ENCODE measurements at regions not wholly inside any gene's neighbourhood (a gene's known extent, or its start where the extent isn't known, plus 50 kb on each side); places are given as distances from the start of the nearest gene placed in this dataset.

DNA sequence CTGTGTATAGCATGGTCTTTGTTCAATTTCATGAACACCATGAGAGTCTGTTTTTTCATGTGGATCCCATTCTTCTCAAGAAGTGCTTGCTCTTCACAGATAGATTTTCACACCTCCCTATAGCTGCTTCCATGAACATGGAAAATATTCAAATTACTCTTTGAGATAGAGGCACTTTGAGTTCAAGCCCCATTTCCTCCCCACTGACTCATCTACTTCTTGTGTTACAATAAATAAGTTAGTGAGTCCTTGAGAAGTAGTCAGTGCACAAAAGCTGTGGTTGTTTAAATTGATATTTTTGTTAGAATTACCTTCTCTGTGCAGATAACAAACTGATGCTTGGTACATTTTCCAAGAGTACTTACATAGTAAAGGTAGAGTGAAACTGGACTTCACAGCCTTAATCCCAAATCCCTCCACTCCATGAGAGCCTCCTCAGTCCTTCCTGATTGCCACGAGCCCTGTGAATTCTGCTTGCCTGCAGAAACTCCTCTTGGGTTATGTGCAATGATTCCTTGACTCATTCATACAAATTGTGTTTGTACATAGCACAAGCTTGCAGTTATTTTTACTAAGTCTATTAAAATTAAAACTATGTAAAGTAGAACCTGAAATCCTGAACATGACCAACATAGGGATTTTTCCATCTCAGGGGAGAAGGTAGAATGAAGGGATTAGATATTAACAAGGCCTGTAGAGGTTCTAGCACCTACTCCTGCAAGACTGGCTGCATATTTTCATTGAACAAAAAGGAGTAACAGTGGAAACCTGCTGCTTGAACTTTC, 496.2 kb downstream of the TNS3 start:
- Histone ChIP-seq H3K9me3 (ENCODE audit: insufficient read depth, low read depth, low read length) (no peaks in the 10 kb centered on the region), H3K27me3 (ENCODE audit: insufficient read depth, low read length) (no peaks in the 10 kb centered on the region), H3K4me2 (ENCODE audit: low read length) (no peak overlapping the region), H3K4me1 (ENCODE audit: insufficient read depth, low read length) (peaks cover 4% of the 10 kb centered on the region), H3K36me3 (ENCODE audit: insufficient read depth, low read length) (no peaks in the 10 kb centered on the region), H2AFZ (ENCODE audit: low read depth, low read length) (no peak overlapping the region), H3K4me3 (ENCODE audit: insufficient read depth, low read depth, low read length) (no peak overlapping the region), H4K20me1 (ENCODE audit: insufficient read depth, low read length) (no peaks in the 10 kb centered on the region), H3K79me2 (ENCODE audit: insufficient read depth, low read length) (no peaks in the 10 kb centered on the region), H3K27ac (ENCODE audit: low read depth, low read length) (no peak overlapping the region), H3K9ac (ENCODE audit: low read length) (no peak overlapping the region)
- Mint-ChIP-seq H3K36me3 (ENCODE audit: low read depth, unreplicated experiment) (no peaks in the 10 kb centered on the region), H3K27me3 (ENCODE audit: low read depth, unreplicated experiment) (peaks cover 9% of the 10 kb centered on the region), H3K27ac (ENCODE audit: unreplicated experiment) (no peak overlapping the region), H3K9me3 (ENCODE audit: unreplicated experiment) (no peaks in the 10 kb centered on the region), H3K4me3 (ENCODE audit: unreplicated experiment) (no peak overlapping the region), H3K4me1 (ENCODE audit: low read depth, unreplicated experiment) (peaks cover 13% of the 10 kb centered on the region)
- no peak for FAIRE-seq
- no peak for DNase-seq (ENCODE audit: low read depth)
- TF ChIP-seq, protein P1, sequence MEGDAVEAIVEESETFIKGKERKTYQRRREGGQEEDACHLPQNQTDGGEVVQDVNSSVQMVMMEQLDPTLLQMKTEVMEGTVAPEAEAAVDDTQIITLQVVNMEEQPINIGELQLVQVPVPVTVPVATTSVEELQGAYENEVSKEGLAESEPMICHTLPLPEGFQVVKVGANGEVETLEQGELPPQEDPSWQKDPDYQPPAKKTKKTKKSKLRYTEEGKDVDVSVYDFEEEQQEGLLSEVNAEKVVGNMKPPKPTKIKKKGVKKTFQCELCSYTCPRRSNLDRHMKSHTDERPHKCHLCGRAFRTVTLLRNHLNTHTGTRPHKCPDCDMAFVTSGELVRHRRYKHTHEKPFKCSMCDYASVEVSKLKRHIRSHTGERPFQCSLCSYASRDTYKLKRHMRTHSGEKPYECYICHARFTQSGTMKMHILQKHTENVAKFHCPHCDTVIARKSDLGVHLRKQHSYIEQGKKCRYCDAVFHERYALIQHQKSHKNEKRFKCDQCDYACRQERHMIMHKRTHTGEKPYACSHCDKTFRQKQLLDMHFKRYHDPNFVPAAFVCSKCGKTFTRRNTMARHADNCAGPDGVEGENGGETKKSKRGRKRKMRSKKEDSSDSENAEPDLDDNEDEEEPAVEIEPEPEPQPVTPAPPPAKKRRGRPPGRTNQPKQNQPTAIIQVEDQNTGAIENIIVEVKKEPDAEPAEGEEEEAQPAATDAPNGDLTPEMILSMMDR (IDR thresholded peaks at IDR 0.05; ENCODE audit: insufficient read depth, low read depth, low read length), result no peak
- no peak for TF ChIP-seq EZH2 (IDR thresholded peaks at IDR 0.05; ENCODE audit: insufficient read depth, low read length)

DNA sequence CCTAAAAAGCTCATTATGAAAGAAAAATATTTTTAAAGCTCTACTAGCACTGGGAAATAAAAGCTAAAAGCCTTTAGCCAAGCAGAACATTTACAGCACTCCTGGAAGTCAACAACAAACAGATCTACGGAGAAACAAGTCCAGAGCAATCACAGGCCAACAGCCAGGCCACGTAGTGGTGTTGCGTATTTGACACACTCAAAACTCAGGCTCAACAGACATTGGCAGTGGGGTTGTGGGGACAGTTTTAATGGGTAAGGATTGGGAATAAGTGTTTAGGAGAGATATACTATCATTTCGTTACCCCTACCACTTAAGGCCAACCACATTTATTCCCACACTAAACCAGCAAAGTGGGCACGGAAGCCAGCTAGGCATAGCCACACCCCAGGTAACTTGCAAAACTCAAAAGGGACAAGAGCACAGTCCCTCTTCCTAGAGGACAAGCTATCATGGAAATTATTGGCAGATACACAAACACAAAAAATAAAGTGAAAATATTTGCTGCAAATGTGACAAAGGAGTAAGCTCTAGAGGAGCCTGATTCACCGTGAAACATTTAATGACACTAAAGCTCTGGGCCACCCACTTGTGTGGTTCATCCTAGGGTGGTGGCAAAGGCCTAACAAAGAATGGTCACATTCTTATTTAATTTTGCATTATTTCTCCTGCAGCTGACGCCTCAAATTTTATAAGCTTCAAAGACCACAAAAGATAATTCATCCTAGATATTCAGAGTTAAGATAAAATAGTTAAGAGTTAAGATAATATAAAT, 498.2 kb downstream of the TNS3 start:
- Histone ChIP-seq H3K4me1 (ENCODE audit: insufficient read depth, low read length) (peaks cover 4% of the 10 kb centered on the region), H3K27me3 (ENCODE audit: insufficient read depth, low read length) (no peaks in the 10 kb centered on the region), H2AFZ (ENCODE audit: low read depth, low read length) (no peak overlapping the region), H3K27ac (ENCODE audit: low read depth, low read length) (no peak overlapping the region), H3K4me3 (ENCODE audit: insufficient read depth, low read depth, low read length) (no peak overlapping the region), H3K79me2 (ENCODE audit: insufficient read depth, low read length) (no peaks in the 10 kb centered on the region), H3K4me2 (ENCODE audit: low read length) (no peak overlapping the region), H3K9me3 (ENCODE audit: insufficient read depth, low read depth, low read length) (no peaks in the 10 kb centered on the region), H3K9ac (ENCODE audit: low read length) (no peak overlapping the region), H4K20me1 (ENCODE audit: insufficient read depth, low read length) (no peaks in the 10 kb centered on the region), H3K36me3 (ENCODE audit: insufficient read depth, low read length) (no peaks in the 10 kb centered on the region)
- no peak for TF ChIP-seq EZH2 (IDR thresholded peaks at IDR 0.05; ENCODE audit: insufficient read depth, low read length)
- TF ChIP-seq, protein P1 (IDR thresholded peaks at IDR 0.05; ENCODE audit: insufficient read depth, low read depth, low read length), result no peak
- Mint-ChIP-seq H3K36me3 (ENCODE audit: low read depth, unreplicated experiment) (no peaks in the 10 kb centered on the region), H3K4me3 (ENCODE audit: unreplicated experiment) (no peak overlapping the region), H3K9me3 (ENCODE audit: unreplicated experiment) (no peaks in the 10 kb centered on the region), H3K4me1 (ENCODE audit: low read depth, unreplicated experiment) (peaks cover 10% of the 10 kb centered on the region), H3K27ac (ENCODE audit: unreplicated experiment) (no peak overlapping the region), H3K27me3 (ENCODE audit: low read depth, unreplicated experiment) (no peaks in the 10 kb centered on the region)
- DNase-seq (ENCODE audit: low read depth), result no peak
- FAIRE-seq, result peak; percentile 29
